ENCODE measurements at regions not wholly inside any gene's neighbourhood (a gene's known extent, or its start where the extent isn't known, plus 50 kb on each side); places are given as distances from the start of the nearest gene placed in this dataset.
"Not testable (repeated sequence)": the region's sequence is repeated elsewhere in the genome, so short reads cannot be mapped to it uniquely, and the experiment has no call there.

GRCh38 chr2:186946896-186947467 lies 98.0 kb upstream of the ZSWIM2 start:
- DNase-seq (ENCODE audit: low spot score): no peak

GRCh38 chr2:186941853-186942252 lies 92.9 kb upstream of the ZSWIM2 start:
- DNase-seq (ENCODE audit: low spot score): no peak

- no peak for DNase-seq (ENCODE audit: low spot score)
These were observed 91.5 kb upstream of the ZSWIM2 start for GRCh38 chr2:186940463-186940862.

GRCh38 chr2:186934420-186934819 lies 85.5 kb upstream of the ZSWIM2 start:
- DNase-seq (ENCODE audit: low spot score): no peak

- no peak for DNase-seq (ENCODE audit: low spot score)
These were observed 78.9 kb upstream of the ZSWIM2 start for GRCh38 chr2:186927867-186928191.

GRCh38 chr2:186927185-186927866 lies 78.4 kb upstream of the ZSWIM2 start:
- DNase-seq (ENCODE audit: low spot score): no peak

- DNase-seq (ENCODE audit: low spot score): no peak
These were observed 76.5 kb upstream of the ZSWIM2 start for GRCh38 chr2:186925514-186925913.

- not testable (repeated sequence) for DNase-seq (ENCODE audit: low spot score)
These were observed 73.3 kb upstream of the ZSWIM2 start for GRCh38 chr2:186922316-186922715.

- DNase-seq (ENCODE audit: low spot score): no peak
These were observed 70.3 kb upstream of the ZSWIM2 start for GRCh38 chr2:186919296-186919695.

- no peak for DNase-seq (ENCODE audit: low spot score)
These were observed 69.5 kb upstream of the ZSWIM2 start for GRCh38 chr2:186918495-186918894.

GRCh38 chr2:186917866-186918265 lies 68.9 kb upstream of the ZSWIM2 start:
- no peak for DNase-seq (ENCODE audit: low spot score)

GRCh38 chr2:186913870-186914269 lies 64.9 kb upstream of the ZSWIM2 start:
- DNase-seq (ENCODE audit: low spot score): no peak

GRCh38 chr2:186912979-186913378 lies 64.0 kb upstream of the ZSWIM2 start:
- DNase-seq (ENCODE audit: low spot score): no peak

GRCh38 chr2:186911551-186912085 lies 62.6 kb upstream of the ZSWIM2 start:
- no peak for DNase-seq (ENCODE audit: low spot score)

GRCh38 chr2:186910996-186911395 lies 62.0 kb upstream of the ZSWIM2 start:
- no peak for DNase-seq (ENCODE audit: low spot score)

- DNase-seq (ENCODE audit: low spot score): no peak
These were observed 60.1 kb upstream of the ZSWIM2 start for GRCh38 chr2:186909095-186909494.

- DNase-seq (ENCODE audit: low spot score): no peak
These were observed 58.9 kb upstream of the ZSWIM2 start for GRCh38 chr2:186907897-186908296.

- DNase-seq (ENCODE audit: low spot score): no peak
These were observed 54.2 kb upstream of the ZSWIM2 start for GRCh38 chr2:186903216-186903615.

Data from mesenteric fat pad (tissue), 1 donor.